ENCODE measurements at regions not wholly inside any gene's neighbourhood (a gene's known extent, or its start where the extent isn't known, plus 50 kb on each side); places are given as distances from the start of the nearest gene placed in this dataset.
"Not testable (repeated sequence)": the region's sequence is repeated elsewhere in the genome, so short reads cannot be mapped to it uniquely, and the experiment has no call there.

- Histone ChIP-seq H3K4me2 (no peak overlapping the region), H3K27ac (no peak overlapping the region), H4K20me1 (ENCODE audit: insufficient read depth, poor library complexity, severe bottlenecking) (no peaks in the 10 kb centered on the region), H3K4me1 (ENCODE audit: insufficient read depth) (no peaks in the 10 kb centered on the region), H2AFZ (no peak overlapping the region), H3K27me3 (no peaks in the 10 kb centered on the region), H3K36me3 (replicated peaks; ENCODE audit: insufficient read depth, low read depth) (no peaks in the 10 kb centered on the region), H3K4me3 (no peak overlapping the region), H3K9me2 (replicated peaks; ENCODE audit: insufficient read depth) (no peaks in the 10 kb centered on the region), H3K9me3 (ENCODE audit: low read depth) (no peaks in the 10 kb centered on the region), H3K79me2 (no peaks in the 10 kb centered on the region)
- WGBS (ENCODE audit: low lambda C conversion rate, missing lambda C conversion rate), result 75% methylated on average over 1 of the region's 1 CpG
- no peak for DNase-seq (ENCODE audit: low spot score)
- no peak for TF ChIP-seq CTCF (IDR thresholded peaks at IDR 0.05; ENCODE audit: poor library complexity)
- TF ChIP-seq EZH2 (IDR thresholded peaks at IDR 0.05; ENCODE audit: borderline replicate concordance), result no peak
- no peak for TF ChIP-seq EZH2phosphoT487 (IDR thresholded peaks at IDR 0.05; ENCODE audit: low read depth, severe bottlenecking, unreplicated experiment)
These were observed 948.8 kb downstream of the SOCS6 start for GRCh38 chr18:71237641-71238040.

- H3K27ac ChIP-seq, result no peak overlapping the region
- TF ChIP-seq EZH2 (IDR thresholded peaks at IDR 0.05; ENCODE audit: borderline replicate concordance) (no peak), EZH2phosphoT487 (IDR thresholded peaks at IDR 0.05; ENCODE audit: low read depth, severe bottlenecking, unreplicated experiment) (no peak), CTCF (IDR thresholded peaks at IDR 0.05; ENCODE audit: poor library complexity) (no peak)
- 84% methylated on average over 4 of the region's 4 CpGs for WGBS (ENCODE audit: low lambda C conversion rate, missing lambda C conversion rate)
These were observed 944.3 kb downstream of the SOCS6 start for GRCh38 chr18:71233177-71233576.

GRCh38 chr18:71223486-71223885, 934.6 kb downstream of the SOCS6 start:
- Histone ChIP-seq H2AFZ (no peak overlapping the region), H4K20me1 (ENCODE audit: insufficient read depth, poor library complexity, severe bottlenecking) (no peaks in the 10 kb centered on the region), H3K27me3 (no peaks in the 10 kb centered on the region), H3K79me2 (no peaks in the 10 kb centered on the region), H3K4me2 (no peak overlapping the region), H3K4me3 (no peak overlapping the region), H3K9me2 (replicated peaks; ENCODE audit: insufficient read depth) (no peaks in the 10 kb centered on the region), H3K4me1 (ENCODE audit: insufficient read depth) (no peaks in the 10 kb centered on the region), H3K27ac (no peak overlapping the region), H3K36me3 (replicated peaks; ENCODE audit: insufficient read depth, low read depth) (no peaks in the 10 kb centered on the region), H3K9me3 (ENCODE audit: low read depth) (no peaks in the 10 kb centered on the region)
- no peak for DNase-seq (ENCODE audit: low spot score)
- TF ChIP-seq EZH2phosphoT487 (IDR thresholded peaks at IDR 0.05; ENCODE audit: low read depth, severe bottlenecking, unreplicated experiment) (no peak), CTCF (IDR thresholded peaks at IDR 0.05; ENCODE audit: poor library complexity) (no peak), EZH2 (IDR thresholded peaks at IDR 0.05; ENCODE audit: borderline replicate concordance) (no peak)

More at GRCh38 chr18:71233177-71233576, 944.3 kb downstream of the SOCS6 start:
- Histone ChIP-seq H3K4me1 (ENCODE audit: insufficient read depth) (no peaks in the 10 kb centered on the region), H3K9me2 (replicated peaks; ENCODE audit: insufficient read depth) (no peaks in the 10 kb centered on the region), H4K20me1 (ENCODE audit: insufficient read depth, poor library complexity, severe bottlenecking) (no peaks in the 10 kb centered on the region), H2AFZ (no peak overlapping the region), H3K27me3 (no peaks in the 10 kb centered on the region), H3K4me2 (no peak overlapping the region), H3K79me2 (no peaks in the 10 kb centered on the region), H3K9me3 (ENCODE audit: low read depth) (no peaks in the 10 kb centered on the region), H3K4me3 (no peak overlapping the region), H3K36me3 (replicated peaks; ENCODE audit: insufficient read depth, low read depth) (no peaks in the 10 kb centered on the region)
- DNase-seq (ENCODE audit: low spot score), result no peak

- no peak overlapping the region for H3K27ac ChIP-seq
- no peaks in the 10 kb centered on the region for H3K9me2 ChIP-seq (replicated peaks; ENCODE audit: insufficient read depth)
- no peak overlapping the region for H3K4me2 ChIP-seq
- H3K4me3 ChIP-seq, result no peak overlapping the region
- H2AFZ ChIP-seq, result no peak overlapping the region
- WGBS (ENCODE audit: low lambda C conversion rate, missing lambda C conversion rate), result 77% methylated on average over 6 of the region's 6 CpGs
- no peaks in the 10 kb centered on the region for H4K20me1 ChIP-seq (ENCODE audit: insufficient read depth, poor library complexity, severe bottlenecking)
- H3K9me3 ChIP-seq (ENCODE audit: low read depth), result no peaks in the 10 kb centered on the region
- TF ChIP-seq EZH2phosphoT487 (IDR thresholded peaks at IDR 0.05; ENCODE audit: low read depth, severe bottlenecking, unreplicated experiment) (no peak), EZH2 (IDR thresholded peaks at IDR 0.05; ENCODE audit: borderline replicate concordance) (no peak), CTCF (IDR thresholded peaks at IDR 0.05; ENCODE audit: poor library complexity) (no peak)
- no peaks in the 10 kb centered on the region for H3K4me1 ChIP-seq (ENCODE audit: insufficient read depth)
- DNase-seq (ENCODE audit: low spot score), result no peak
- H3K79me2 ChIP-seq, result no peaks in the 10 kb centered on the region
- no peaks in the 10 kb centered on the region for H3K36me3 ChIP-seq (replicated peaks; ENCODE audit: insufficient read depth, low read depth)
- no peaks in the 10 kb centered on the region for H3K27me3 ChIP-seq
These were observed 932.6 kb downstream of the SOCS6 start for GRCh38 chr18:71221405-71221804.

- WGBS (ENCODE audit: low lambda C conversion rate, missing lambda C conversion rate), result 98% methylated on average over 23 of the region's 26 CpGs
- H3K4me1 ChIP-seq (ENCODE audit: insufficient read depth); H3K79me2 ChIP-seq; H3K4me2 ChIP-seq; H3K9me2 ChIP-seq (replicated peaks; ENCODE audit: insufficient read depth); H4K20me1 ChIP-seq (ENCODE audit: insufficient read depth, poor library complexity, severe bottlenecking); H3K36me3 ChIP-seq (replicated peaks; ENCODE audit: insufficient read depth, low read depth); H3K27ac ChIP-seq; H3K27me3 ChIP-seq; DNase-seq (ENCODE audit: low spot score); H3K4me3 ChIP-seq; H3K9me3 ChIP-seq (ENCODE audit: low read depth); H2AFZ ChIP-seq: not testable (repeated sequence)
These were observed 923.9 kb downstream of the SOCS6 start for GRCh38 chr18:71212739-71213138.
